ENCODE measurements at regions not wholly inside any gene's neighbourhood (a gene's known extent, or its start where the extent isn't known, plus 50 kb on each side); places are given as distances from the start of the nearest gene placed in this dataset.
"Not testable (repeated sequence)": the region's sequence is repeated elsewhere in the genome, so short reads cannot be mapped to it uniquely, and the experiment has no call there.

DNA sequence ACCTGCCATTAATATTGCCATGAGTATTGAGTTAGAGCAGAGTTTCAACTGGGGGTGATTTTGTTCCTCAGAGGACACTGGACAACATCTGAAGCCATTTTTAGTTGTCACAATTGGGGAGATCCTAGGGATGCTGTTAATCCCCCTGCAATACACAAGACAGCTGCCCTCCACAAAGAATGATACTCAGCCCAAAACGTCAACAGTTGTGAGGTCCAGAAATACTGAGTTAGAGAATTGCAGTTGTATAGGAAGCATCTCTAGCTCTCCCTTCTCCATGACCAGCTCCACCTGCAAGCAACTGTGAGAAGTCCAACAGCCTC is 614.0 kb upstream of the CDH5 start:
- no peak for DNase-seq

DNA sequence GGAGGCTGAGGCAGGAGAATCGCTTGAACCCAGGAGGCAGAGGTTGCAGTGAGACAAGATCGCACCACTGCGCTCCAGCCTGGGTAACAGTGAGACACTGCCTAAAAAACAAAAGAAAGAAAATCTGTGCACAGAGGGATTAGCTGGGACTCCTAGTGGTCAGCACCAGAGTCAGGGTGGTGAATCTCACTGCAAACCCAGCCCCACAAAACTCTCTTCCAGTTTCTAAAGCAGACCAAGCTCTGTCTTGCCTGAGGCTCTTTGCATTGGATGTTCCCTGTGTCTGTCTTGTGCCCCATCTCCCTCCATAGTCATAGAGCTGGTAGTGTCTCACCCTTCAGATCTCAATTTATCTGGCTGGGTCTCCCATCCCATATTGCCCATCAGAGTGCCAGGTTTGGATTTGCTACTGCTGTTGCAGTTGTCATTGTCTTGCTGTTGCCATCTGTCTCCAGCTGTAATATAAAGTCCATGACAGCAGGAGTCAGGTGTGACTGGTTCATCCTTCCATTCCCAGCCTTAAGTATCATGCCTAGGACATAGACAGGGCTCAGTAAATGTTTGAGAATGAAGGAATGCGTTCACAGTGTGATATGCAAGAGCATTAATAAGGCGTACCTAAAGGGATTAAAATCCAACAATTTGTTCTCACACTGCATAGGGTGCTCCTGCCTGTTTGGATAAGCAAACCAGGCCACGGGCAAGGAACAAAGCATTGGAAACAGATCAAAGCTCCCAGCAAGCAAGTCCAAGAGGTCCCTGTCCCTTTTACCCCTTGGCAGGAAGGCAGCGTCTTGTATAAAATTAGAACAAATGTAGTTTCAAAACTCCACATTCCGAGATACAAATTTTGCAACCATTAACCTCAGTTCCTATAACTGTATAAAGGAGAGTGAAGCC is 614.6 kb upstream of the CDH5 start:
- no peak for DNase-seq

DNA sequence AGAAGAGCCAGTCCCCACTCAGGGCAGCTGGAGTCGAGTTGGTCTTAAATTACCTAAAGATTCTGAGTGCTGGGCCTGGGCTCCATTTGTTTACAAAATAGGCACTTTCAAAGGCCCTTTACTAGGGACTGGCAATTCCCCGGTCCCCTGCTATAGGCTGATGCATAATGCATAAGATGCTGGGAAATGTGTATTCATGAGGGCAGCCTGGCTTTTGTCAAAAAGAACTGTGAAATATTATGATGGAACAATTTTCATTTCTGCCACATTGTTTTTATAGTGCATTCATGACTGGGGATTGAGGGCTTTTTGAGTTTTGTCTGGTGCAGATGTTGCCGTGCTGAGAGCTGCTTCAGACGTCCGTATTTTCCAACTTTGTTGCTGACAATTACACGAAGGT is 617.0 kb upstream of the CDH5 start:
- DNase-seq = no peak

DNA sequence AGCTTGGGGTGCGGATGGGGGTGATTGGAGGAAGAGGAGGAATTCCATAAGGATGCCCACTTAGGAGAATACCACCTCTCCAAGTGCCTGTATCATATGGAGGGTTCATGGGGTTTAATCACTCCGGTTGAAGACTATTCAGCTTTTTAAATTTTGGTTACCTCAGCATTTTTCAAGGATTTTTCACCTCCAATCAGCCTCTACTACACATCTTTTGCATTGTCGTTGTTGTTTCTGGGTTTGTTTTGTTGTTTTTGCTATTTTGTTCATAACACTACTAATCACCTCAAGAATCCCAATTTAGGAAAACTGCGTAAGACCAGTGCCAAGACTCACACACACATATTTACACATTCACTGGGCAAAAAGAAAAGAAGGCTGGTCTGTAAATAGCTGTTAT is 619.5 kb upstream of the CDH5 start:
- DNase-seq = no peak

DNA sequence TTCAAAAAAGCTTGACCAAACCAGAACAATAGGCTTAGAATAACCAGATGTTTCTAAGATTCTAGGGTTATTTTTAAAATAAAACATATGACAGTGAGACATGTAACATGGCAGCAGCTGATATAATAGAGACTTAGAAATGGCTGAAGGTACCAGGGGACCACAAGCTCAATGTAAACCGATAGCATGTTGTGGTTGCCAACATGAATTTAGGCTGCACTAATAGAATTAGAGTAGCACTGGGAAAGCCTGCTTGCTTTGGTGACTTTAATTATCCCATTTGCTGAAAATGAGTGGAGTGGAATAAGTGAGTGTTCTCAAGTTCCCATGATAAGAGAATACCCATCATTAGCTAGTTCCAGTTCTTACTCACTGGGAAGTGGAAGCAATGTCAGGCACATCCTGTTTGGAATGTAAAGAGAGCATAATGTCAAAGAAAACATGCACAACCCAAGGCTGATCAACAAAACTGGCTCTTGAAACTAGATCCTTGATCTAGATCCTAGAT is 621.2 kb upstream of the CDH5 start:
- no peak for DNase-seq

DNA sequence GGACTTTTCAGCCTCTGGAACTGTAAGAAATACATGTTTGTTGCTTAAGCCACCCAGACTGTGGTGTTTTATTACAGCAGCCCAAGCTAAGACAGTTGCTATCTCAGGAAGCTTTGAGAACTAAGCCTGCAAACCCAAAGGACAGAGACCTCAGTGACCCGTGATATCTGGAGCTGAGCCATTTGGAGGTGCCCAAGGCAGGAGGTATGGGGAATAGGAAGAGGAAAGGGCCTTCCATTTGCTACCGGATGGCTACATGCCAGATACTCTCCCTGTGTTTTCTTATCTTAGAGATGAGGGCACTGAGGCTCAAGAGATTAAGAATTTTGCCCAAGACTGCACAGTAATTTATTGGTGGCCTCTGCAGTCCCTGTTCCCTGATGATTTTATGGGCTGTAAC is 622.1 kb upstream of the CDH5 start:
- no peak for DNase-seq

DNA sequence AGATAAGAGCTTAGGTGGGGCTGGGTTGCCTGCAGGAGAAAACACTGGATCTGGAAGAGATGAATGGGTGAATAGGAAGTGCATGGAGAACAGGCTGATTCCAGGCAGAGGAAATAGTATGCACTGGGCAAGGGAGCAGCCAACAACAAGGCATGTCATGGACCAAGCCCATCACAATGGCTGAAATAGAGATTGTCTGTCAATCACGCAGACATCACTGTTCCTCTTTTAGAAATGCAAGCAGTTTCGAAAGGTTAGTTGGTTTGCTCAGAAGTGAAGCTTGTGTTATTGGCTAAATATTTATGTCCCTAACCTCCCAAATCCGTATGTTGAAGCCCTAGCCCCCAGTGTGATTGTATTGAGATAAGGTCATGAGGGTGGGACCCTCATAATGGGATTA is 621.7 kb upstream of the CDH11 start:
- no peak for DNase-seq

DNA sequence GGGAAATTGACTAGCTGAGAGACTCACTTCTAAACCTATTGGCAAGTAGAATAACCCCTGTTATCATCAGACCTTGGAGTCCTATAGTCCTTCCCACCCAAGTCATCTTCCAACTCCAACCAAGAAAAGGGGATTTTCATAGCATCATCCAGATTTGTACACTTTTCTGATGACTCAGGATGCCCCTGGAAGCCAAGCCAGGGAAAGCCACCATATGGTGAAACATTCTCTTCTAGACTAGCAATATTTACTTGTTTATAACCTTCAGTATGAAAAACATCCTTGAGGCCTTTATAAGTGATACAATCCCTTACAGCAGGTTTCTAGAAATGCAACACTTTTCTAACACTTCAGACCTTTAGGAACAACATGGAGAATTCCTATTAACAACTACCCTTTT is 618.8 kb upstream of the CDH11 start:
- DNase-seq = no peak

DNA sequence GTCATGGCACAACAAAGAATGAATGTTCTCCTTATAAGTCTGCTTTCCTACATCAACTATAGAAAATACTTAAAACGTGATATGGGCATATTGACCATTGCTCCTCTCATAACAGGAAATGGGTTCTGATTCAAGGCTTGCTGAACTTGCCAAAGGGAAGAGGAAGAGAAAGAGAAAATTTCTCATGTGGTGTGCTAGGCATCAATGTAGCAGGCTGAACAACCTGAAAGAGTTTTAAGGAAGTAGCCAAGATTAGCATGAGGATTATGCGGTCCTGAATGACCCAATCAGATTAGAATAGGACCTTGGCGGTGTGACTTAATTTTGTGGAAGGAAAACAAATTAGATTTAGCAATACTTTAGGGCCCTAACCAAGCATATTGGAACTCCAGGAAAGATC is 617.7 kb upstream of the CDH11 start:
- no peak for DNase-seq

DNA sequence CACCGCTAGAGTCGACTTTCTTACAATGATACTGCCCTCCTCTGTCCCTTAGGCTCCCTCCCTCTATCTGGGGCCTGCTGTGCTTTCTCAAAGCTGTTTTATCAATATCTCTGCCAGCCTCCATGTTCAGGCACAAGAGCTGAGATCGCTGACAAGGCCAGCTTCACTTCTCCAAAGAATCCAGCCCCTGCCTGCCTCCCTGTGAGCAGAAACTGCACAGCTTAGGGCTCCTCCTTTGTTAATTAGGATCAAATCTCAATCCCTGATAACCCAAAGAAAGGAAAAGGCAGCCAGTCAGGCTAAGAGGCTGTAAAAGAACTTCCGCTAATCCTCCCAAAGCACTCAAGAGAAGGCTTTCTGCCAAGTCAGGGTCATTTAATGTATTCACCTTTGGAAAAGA is 616.0 kb upstream of the CDH11 start:
- DNase-seq = no peak

DNA sequence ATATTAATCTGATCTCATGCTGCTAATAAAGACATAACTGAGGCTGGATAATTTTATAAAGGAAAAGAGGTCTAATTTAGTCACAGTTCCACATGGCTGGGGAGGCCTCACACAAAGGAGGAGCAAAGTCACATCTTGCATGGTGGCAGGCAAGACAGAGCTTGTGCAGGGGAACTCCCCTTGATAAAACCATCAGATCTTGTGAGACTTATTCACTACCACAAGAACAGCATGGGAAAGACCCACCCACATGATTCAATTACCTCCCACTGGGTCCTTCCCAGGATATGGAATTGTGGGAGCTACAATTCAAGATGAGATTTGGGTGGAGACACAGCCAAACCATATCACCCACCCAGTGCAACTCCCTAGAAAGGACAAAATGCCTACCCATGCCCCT is 613.8 kb upstream of the CDH11 start:
- not testable (repeated sequence) for DNase-seq

DNA sequence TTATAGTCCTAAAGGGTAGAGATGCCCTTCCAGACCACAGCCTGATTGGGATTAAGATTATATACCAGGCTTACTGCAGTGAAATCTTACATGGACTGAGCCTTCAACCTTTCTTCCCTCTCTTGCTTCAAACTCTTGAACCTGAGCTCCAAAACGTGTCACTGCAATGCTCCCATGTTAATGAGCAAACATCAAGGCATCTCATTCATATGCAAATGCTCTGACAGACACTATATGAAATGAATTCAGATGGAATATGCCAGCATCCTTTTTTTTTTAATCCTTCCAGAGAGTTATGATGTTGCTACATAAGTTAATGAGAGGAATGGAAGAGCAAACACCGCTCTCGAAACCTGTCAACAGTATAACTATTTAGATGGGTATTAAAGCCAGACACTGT is 611.9 kb upstream of the CDH11 start:
- DNase-seq = no peak

DNA sequence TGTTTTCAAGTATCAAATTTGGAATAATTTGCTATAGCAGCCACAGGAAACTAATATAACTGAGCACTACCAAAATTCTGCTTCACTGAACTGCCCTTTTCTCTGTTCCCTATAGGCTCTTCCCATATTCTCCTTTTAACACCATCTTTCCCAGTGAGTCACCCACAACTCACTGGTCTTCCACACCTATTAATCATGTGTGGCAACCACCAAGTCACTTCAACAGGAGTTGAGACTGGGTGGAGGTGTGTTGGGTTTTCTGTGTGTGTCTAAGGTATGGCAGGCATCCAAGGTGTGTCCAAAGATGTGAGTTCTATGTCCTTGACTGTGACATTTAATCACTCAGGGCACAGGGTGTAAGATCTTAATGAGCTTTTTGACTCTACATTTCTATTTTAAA is 610.0 kb upstream of the CDH11 start:
- DNase-seq = no peak

DNA sequence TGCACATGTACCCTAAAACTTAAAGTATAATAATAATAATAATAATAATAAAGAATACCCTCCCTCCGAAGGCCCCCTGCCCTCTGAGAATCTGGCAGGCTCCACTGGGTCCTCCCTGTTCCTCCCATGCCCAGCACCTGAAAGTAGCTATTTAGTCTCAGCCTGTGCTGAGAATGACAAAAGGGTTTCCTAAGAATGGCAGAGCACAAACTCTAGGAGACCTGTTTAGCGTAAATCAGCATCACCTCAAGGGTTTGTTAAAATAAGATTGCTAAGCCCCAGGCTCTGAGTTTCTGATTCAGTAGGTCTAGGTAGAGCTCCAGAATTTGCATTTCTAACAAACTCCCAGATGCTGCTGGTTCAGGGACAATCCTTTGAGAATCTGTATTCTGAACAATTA is 606.8 kb upstream of the CDH11 start:
- no peak for DNase-seq

DNA sequence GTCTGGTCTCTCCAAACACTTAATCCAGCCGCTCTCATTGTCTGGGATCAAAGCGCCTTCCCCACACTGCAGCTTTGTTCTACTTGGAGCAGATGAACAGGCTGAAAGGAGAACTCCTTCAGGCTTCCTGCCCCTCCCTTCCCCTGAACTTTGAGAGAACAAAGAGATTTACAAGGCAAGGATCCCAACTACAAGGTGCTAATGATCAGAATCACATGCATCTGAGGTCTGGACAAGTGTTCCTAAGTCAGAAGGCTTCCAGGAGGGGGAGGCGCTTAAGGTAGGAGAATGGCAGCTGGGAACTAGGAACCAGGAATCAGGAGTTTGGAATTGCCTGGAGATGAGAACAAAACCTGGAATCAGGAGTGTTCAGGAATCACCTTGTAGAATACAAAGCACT is 606.3 kb upstream of the CDH11 start:
- no peak for DNase-seq

DNA sequence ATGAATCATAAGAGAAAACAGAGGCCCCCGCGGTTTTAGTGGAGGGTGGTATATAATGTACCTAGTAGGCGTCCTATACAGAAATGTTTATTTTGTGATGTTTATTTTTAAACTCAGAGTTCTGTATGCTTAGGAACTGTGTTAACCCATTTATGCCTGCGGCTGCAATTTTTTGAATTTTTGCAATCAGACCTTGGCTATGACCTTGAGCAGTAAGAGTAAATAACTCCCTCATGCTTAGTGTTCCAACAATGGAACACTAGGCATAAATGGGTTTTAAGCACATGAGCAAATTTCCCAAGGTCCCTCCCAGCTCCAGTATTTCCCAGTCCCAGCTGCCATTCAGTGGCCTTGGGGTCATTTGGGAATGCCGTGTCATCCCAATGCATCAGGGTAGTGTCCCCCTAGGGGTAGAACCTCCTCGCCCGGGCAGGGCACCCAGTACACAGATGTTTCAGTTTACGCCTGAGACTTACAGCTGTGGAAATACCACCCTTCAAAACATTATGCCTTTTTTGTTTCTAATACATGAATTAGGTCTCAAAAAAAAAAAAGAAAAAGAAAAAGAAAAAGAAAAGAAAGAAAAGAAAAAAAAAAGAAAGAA is 605.8 kb upstream of the CDH11 start:
- no peak for DNase-seq

DNA sequence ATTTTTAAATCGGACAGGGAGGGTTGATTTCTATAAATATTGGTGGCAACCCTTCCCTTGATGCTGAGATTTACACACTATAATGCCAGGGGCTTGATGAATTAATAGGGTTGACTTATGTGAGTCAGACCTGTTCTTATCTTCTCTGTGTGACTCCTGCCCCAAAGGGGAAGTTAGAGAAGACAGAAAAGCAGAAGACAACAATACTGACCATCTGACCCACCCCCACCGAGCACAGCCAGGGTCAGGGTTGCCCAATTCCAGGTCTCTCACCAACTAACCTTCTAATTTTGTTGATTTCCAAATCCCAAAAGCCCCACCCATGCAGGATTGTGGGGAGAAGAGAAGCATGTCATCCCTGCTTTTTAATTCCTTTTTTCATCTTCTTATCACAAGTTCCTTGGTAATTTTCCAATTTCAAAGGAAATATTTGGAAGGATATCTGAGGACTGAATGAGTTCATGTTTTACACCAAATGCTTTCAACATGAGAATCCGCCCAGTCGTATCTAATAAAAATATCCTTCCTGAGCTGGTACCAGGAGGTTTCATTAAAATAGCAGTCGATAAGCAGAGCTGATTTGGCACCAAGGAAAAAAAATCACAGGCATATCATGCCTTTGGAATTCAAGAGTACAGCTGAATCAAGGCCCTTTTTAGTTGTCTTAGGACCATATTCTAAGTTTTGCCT is 603.4 kb upstream of the CDH11 start:
- DNase-seq = no peak

DNA sequence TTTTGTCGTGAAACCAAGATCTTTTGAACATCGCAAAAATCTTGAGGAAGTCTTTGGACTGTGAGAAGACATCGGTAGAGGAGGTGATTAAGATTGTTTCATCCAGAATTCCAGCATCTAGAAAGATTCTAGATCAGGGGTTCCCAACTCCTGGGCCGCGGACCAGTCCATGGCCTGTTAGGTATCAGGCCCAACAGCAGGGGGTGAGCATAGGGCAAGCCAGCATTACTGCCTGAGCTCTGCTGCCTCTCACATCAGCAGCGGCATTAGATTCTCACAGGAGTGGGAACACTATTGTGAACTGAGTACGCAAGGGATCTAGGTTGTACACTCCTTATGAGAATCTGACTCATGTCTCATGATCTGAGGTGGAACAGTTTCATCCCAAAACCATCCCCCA is 600.6 kb upstream of the CDH11 start:
- no peak for DNase-seq

DNA sequence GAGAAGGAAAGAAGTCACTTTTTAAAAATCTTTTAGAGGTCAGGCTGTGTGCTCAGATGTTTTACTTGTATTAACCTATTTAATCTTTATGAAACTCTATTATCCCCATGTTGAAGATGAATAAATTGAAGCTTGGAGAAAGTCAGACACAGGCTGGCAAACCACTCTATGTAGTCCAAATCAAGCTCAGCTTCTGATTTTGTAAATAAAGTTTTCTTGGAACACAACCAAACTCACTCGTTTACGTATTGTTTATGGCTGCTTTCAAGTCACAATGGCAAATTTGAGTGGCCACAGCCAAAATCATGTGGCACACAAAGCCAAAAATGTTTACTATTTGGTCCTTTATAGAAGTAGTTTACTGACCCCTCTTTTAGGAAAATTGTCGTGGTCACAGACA is 596.0 kb upstream of the CDH11 start:
- DNase-seq = no peak

DNA sequence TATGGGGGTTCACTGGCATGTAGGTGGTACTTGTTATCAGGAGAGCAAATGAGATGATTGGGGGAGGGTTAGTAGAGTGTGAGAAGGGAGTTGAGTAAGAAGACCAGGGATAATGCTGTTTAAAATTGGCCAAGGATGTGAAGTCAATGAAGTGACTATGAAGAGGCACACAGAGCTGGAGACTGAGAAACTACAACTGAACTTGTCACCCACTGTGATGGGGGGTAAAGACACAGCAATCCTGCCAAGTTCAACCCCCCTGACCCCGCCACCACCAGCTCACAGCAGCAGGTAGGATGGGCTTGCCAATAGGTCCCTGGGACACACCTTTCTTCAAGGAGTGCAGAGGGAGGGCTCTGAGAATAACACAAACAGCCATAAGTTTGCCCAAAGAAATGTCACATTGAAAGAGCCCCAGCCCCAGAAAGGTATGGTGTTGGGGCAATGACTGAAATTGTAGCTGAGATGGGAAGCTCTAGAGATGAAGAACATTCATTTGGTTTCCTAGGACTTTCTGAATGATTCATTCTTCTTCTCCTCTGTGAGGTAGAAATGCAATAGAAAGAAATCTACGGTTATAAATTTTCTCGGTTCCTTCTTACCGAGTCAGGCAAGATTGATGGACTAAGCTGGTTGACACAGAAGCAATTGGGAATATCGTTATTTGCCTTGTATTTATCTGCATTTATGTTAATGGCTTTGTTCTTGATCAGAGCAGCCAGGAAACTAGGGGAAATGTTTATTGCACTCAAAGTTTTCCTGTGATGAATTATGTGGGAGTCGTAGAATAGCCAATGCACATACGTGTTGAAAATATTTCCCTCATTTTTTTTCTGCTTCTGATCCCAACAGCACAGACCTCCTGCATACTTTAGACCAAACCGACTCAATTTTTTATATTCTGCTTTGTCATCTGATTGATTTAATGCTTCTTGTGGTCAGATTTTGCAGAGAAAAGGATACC is 595.2 kb upstream of the CDH11 start:
- peak in 1 of 5 experiments; percentile 3 for DNase-seq

DNA sequence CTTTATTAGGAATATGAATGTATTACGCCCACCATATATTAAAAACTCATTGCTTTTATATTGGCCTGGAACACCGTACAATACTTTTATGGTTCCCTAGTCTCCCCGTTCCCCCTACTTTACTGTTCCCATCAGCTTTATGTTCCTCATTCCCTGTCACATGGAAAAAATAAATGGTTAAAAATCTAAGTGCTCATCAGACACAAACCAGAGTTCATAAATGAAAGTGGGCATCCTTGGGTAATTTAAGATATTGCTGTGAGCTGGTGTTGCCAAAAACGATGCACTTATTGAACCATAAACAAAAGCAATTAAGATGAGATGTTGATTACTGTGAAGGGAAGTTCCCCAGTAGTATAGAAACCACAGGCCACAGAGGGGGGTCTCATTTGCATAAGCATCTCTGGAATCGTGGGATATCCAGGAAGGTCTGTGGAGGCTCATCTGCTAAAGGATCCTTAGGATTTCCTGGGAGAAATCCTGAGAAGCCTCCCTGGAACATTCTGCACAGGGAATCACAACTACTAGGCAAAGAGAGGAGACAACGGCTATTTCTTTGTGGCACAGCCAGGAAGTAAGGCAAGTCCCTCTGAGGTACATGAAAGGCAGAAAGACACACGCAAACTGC is 591.4 kb upstream of the CDH11 start:
- DNase-seq = peak in 1 of 5 experiments; percentile 3

DNA sequence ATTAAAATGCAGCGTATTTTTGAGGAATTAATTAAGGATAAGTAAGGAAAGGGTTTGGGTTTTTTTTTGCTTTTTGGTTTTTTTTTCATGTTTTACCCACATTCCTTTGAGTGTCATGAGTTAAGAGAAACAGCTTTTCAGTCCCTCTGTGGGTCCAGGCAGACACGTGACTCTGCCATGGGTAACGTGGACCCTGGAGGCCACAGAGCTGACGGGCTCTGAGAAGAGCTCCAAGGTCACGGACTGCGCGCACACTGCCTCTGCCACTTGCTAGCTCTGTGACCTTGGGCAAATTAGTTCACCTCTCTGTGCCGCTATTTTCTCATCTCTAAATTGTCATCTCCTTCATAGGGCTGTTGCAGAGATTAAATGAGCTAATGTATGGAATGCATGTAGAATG is 588.2 kb upstream of the CDH11 start:
- no peak for DNase-seq
